ENCODE measurements at regions not wholly inside any gene's neighbourhood (a gene's known extent, or its start where the extent isn't known, plus 50 kb on each side); places are given as distances from the start of the nearest gene placed in this dataset.

- no peaks in the 10 kb centered on the region for H3K79me2 ChIP-seq (ENCODE audit: insufficient read depth, low read depth)
- H3K9ac ChIP-seq = no peak overlapping the region
- H3K27me3 ChIP-seq (ENCODE audit: insufficient read depth, low read depth) = no peaks in the 10 kb centered on the region
- no peaks in the 10 kb centered on the region for H3K36me3 ChIP-seq (ENCODE audit: insufficient read depth)
- TF ChIP-seq CTCF (conservative IDR thresholded peaks at IDR 0.05; ENCODE audit: low read depth, low read length) = no peak
- H4K20me1 ChIP-seq (ENCODE audit: insufficient read depth) = no peaks in the 10 kb centered on the region
- H2AFZ ChIP-seq (ENCODE audit: low read depth) = no peak overlapping the region
- H3K4me2 ChIP-seq = no peak overlapping the region
- no peak overlapping the region for H3K4me3 ChIP-seq (IDR thresholded peaks at IDR 0.05; ENCODE audit: insufficient read depth, low read depth, low read length)
- no peaks in the 10 kb centered on the region for H3K4me1 ChIP-seq (ENCODE audit: low read depth, poor library complexity, severe bottlenecking)
- H3K27ac ChIP-seq = no peak overlapping the region
Observed at GRCh38 chr18:77716282-77716681, 466.6 kb downstream of the GALR1 start.

DNA sequence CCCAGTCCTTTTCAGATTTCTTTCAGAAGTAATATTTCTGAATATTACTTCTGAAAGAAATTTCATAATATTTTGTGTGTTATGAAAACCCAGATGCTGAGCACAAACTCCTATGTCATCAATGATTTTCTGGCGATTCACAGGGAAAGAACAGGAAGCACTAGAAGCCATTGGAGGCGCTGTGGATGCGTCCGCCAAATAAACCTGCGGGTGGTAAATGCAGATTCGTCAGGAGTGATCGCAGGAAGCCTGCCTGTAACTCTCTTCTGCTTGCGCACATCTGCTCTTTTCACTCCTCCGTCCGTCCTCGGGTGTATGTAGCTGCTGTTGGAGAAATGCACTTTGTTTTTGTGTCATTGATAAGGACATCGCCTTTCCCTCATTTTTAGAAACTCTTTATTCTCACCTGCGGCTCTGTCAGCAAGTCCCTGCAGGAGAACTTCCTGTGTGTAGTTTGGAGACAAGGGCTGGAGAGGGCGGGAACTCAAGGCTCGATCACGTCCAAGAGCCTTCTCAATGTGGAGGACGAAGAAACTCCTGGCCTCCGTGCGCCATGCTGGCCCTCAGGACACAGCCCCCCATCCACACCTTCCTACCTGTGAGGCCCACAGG lies 483.8 kb downstream of the GALR1 start:
- H4K20me1 ChIP-seq (ENCODE audit: insufficient read depth) = no peaks in the 10 kb centered on the region
- H2AFZ ChIP-seq (ENCODE audit: low read depth) = no peak overlapping the region
- H3K27ac ChIP-seq = no peak overlapping the region
- H3K4me1 ChIP-seq (ENCODE audit: low read depth, poor library complexity, severe bottlenecking) = peaks cover 14% of the 10 kb centered on the region
- H3K4me2 ChIP-seq = no peak overlapping the region
- H3K79me2 ChIP-seq (ENCODE audit: insufficient read depth, low read depth) = no peaks in the 10 kb centered on the region
- H3K4me3 ChIP-seq (IDR thresholded peaks at IDR 0.05; ENCODE audit: insufficient read depth, low read depth, low read length) = no peak overlapping the region
- H3K36me3 ChIP-seq (ENCODE audit: insufficient read depth) = no peaks in the 10 kb centered on the region
- no peak for TF ChIP-seq CTCF (conservative IDR thresholded peaks at IDR 0.05; ENCODE audit: low read depth, low read length)
- no peaks in the 10 kb centered on the region for H3K27me3 ChIP-seq (ENCODE audit: insufficient read depth, low read depth)
- no peak overlapping the region for H3K9ac ChIP-seq

DNA sequence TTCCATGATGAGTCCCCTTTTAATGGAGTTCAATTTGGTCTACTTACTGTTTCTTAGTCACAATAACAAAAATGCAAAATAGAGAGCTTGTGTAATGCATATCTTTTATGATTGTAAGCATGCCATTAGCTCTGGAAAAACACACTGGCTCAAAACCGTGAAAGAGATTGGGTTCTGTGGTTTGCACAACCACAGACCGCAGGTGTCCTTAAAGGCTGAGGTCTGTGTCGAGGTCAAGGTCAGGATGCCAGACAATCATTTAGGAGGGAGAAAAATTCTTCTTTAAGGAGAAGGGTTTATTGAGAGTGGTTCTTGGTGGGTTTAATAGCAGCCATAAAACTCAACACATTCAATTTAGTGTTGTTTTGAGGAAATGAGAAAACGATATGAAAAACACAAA lies 487.2 kb downstream of the GALR1 start:
- Histone ChIP-seq H3K79me2 (ENCODE audit: insufficient read depth, low read depth) (no peaks in the 10 kb centered on the region), H3K27me3 (ENCODE audit: insufficient read depth, low read depth) (no peaks in the 10 kb centered on the region), H3K27ac (no peak overlapping the region), H2AFZ (ENCODE audit: low read depth) (no peak overlapping the region), H3K4me1 (ENCODE audit: low read depth, poor library complexity, severe bottlenecking) (peaks cover 14% of the 10 kb centered on the region), H3K36me3 (ENCODE audit: insufficient read depth) (no peaks in the 10 kb centered on the region), H4K20me1 (ENCODE audit: insufficient read depth) (no peaks in the 10 kb centered on the region), H3K4me3 (IDR thresholded peaks at IDR 0.05; ENCODE audit: insufficient read depth, low read depth, low read length) (no peak overlapping the region), H3K9ac (no peak overlapping the region), H3K4me2 (no peak overlapping the region; the same call in 1 of the 2 replicates)
- TF ChIP-seq CTCF (conservative IDR thresholded peaks at IDR 0.05; ENCODE audit: low read depth, low read length) = no peak

DNA sequence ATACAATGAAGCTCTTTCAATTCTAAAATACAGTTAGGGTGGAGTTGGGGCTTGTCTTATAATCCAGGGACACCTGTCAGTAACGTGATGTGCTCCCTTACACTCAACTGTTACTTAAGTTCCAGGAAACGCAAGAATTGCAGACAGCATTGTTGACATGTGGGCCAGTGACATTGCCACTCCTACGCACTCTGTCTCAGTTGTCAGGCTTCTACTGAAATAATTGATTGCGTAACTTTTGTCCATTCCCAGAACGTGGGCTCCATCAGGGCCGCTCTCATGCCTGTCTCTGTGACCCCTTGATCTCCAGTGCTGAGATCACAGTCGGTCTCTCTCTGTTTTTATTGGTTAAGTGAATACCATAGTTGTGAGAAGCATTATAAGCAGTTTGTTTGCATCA lies 487.8 kb downstream of the GALR1 start:
- no peak overlapping the region for H2AFZ ChIP-seq (ENCODE audit: low read depth)
- H4K20me1 ChIP-seq (ENCODE audit: insufficient read depth) = no peaks in the 10 kb centered on the region
- no peak overlapping the region for H3K4me2 ChIP-seq
- H3K79me2 ChIP-seq (ENCODE audit: insufficient read depth, low read depth) = no peaks in the 10 kb centered on the region
- TF ChIP-seq CTCF (conservative IDR thresholded peaks at IDR 0.05; ENCODE audit: low read depth, low read length) = no peak
- H3K27ac ChIP-seq = no peak overlapping the region
- H3K4me1 ChIP-seq (ENCODE audit: low read depth, poor library complexity, severe bottlenecking) = peaks cover 14% of the 10 kb centered on the region
- no peaks in the 10 kb centered on the region for H3K27me3 ChIP-seq (ENCODE audit: insufficient read depth, low read depth)
- no peak overlapping the region for H3K9ac ChIP-seq
- H3K36me3 ChIP-seq (ENCODE audit: insufficient read depth) = no peaks in the 10 kb centered on the region
- no peak overlapping the region for H3K4me3 ChIP-seq (IDR thresholded peaks at IDR 0.05; ENCODE audit: insufficient read depth, low read depth, low read length)

All from KMS-11 (cell line).